K562 (cell line): ENCODE measurements at regions not wholly inside any gene's neighbourhood (a gene's known extent, or its start where the extent isn't known, plus 50 kb on each side); places are given as distances from the start of the nearest gene placed in this dataset.

Source experiments
- ATAC-seq: fragments of 200-7000 bp; cut with Tn5 transposase; 3 replicates; pipeline ENCODE4 v1.9.1; 2020; ENCODE audit warnings: moderate library complexity
- BruUV-seq: library from RNA; stranded (reverse); fragments of 400-500 nt; replicated peaks from 2 replicates; lab custom pipeline; 2021; lab: Mats Ljungman, UMichigan
- CTCF ChIA-PET: fragments of 300-600 bp; formaldehyde crosslinking; extraction: SDS; loops from one replicate; lab custom pipeline; 2021; ENCODE audit warnings: low intra/inter-chr PET ratio; lab: Yijun Ruan, JAX
- POLR2A ChIA-PET: fragments of 300-600, 350-650 bp; sonication (Branson Sonifier 250); formaldehyde crosslinking; extraction: SDS; loops from one replicate; lab custom pipeline; 2021; ENCODE audit warnings: antibody characterized with exemption, inconsistent platforms; lab: Yijun Ruan, JAX
- DNase-seq, 4 experiments: peaks; one replicate each; pipeline versions ENCODE4 v3.0.0 to v3.0.0-alpha.2; 2011 to 2018; ENCODE audit warnings: low spot score in 3 of 4, mixed read lengths in 3 of 4; ENCODE audit errors: extremely low read depth in 1 of 4
- FAIRE-seq: peaks from 2 replicates; lab custom pipeline; 2011; peaks lifted over from hg19 to GRCh38; lab: Jason Lieb, UNC
- H2AFZ ChIP-seq: 2 replicates; pipeline ENCODE4 v1.6.0; 2011; ENCODE audit warnings: low read depth, low read length, control low read depth, inconsistent platforms
- H3K27ac ChIP-seq: fragments of 200-600 bp; 3 replicates; pipeline ENCODE4 v1.8.0; 2011; ENCODE audit warnings: low read depth, mild to moderate bottlenecking, control low read depth, inconsistent platforms, low read length, moderate library complexity, mixed read lengths; ENCODE audit errors: extremely low read depth
- H3K27me3 ChIP-seq, 2 experiments: fragments of 300-600 bp in 1 of 2; 2 replicates in 1 of 2; 3 replicates in 1 of 2; pipeline versions ENCODE4 v1.6.0 to v1.8.0; 2011; ENCODE audit warnings: inconsistent platforms in 2 of 2, low read length in 2 of 2, mild to moderate bottlenecking in 1 of 2, mixed read lengths in 1 of 2, moderate library complexity in 1 of 2; ENCODE audit not compliant: control insufficient read depth in 2 of 2, insufficient read depth in 2 of 2
- H3K36me3 ChIP-seq: fragments of 300-600 bp; 3 replicates; pipeline ENCODE4 v1.8.0; 2011; ENCODE audit warnings: mild to moderate bottlenecking, low read length, inconsistent platforms; ENCODE audit not compliant: control insufficient read depth, insufficient read depth
- H3K4me1 ChIP-seq, 2 experiments: fragments of 200-600 bp in 1 of 2; replicated peaks in 1 of 2; 2 replicates in 1 of 2; 3 replicates in 1 of 2; pipeline versions ENCODE4 v1.5.1 to v1.8.0; 2011; ENCODE audit warnings: inconsistent platforms in 2 of 2, low read length in 2 of 2, mild to moderate bottlenecking in 1 of 2, mixed read lengths in 1 of 2, moderate library complexity in 1 of 2; ENCODE audit not compliant: control insufficient read depth in 2 of 2, insufficient read depth in 2 of 2
- H3K4me2 ChIP-seq: 2 replicates; pipeline ENCODE4 v1.6.1; 2011; ENCODE audit warnings: low read length, control low read depth, inconsistent platforms, mixed read lengths; ENCODE audit not compliant: insufficient read depth
- H3K4me3 ChIP-seq: fragments of 200-600 bp; sonication (generic), shearing (Covaris generic); 2 replicates; pipeline ENCODE4 v1.5.1; 2016; ENCODE audit warnings: control low read depth, inconsistent platforms
- H3K79me2 ChIP-seq: fragments of 200-600 bp; 3 replicates; pipeline ENCODE4 v1.8.0; 2011; ENCODE audit warnings: low read length, inconsistent platforms; ENCODE audit not compliant: control insufficient read depth, insufficient read depth
- H3K9ac ChIP-seq, 2 experiments: 2 replicates each; pipeline versions ENCODE4 v1.6.0 to v1.6.1; 2011; ENCODE audit warnings: low read depth in 2 of 2, low read length in 2 of 2, control low read depth in 1 of 2, inconsistent platforms in 1 of 2, mild to moderate bottlenecking in 1 of 2, mixed read lengths in 1 of 2; ENCODE audit not compliant: insufficient read depth in 1 of 2
- H3K9me1 ChIP-seq: one replicate; pipeline ENCODE4 v1.6.0; 2011; ENCODE audit warnings: inconsistent platforms, mild to moderate bottlenecking, low read length, moderate library complexity; ENCODE audit not compliant: control insufficient read depth, insufficient read depth
- H3K9me3 ChIP-seq: replicated peaks from 2 replicates; pipeline ENCODE4 v1.5.1; 2011; ENCODE audit warnings: low read depth, low read length, inconsistent platforms; ENCODE audit not compliant: control insufficient read depth, insufficient read depth
- H4K20me1 ChIP-seq: replicated peaks from 2 replicates; pipeline ENCODE4 v1.6.1; 2011; ENCODE audit warnings: low read length, inconsistent platforms, mixed read lengths; ENCODE audit not compliant: control insufficient read depth, insufficient read depth
- CBX8 ChIP-seq: fragments of 200-600 bp; sonication (generic); IDR thresholded peaks from 2 replicates; pipeline ENCODE4 v1.6.1; 2012; ENCODE audit warnings: borderline replicate concordance, mixed run types, low read depth, mild to moderate bottlenecking, moderate library complexity, mixed read lengths, low read length, control low read depth, inconsistent platforms; ENCODE audit not compliant: poor library complexity, severe bottlenecking; ENCODE audit errors: extremely low read depth
- ELF4 ChIP-seq: fragments of 450-650 bp; formaldehyde crosslinking; IDR thresholded peaks from 2 replicates; pipeline ENCODE4 v1.4.0; 2022; ENCODE audit warnings: missing genetic modification characterization
- FOXJ2 ChIP-seq: fragments of 200-800 bp; sonication (Bioruptor generic); IDR thresholded peaks from 2 replicates; pipeline ENCODE4 v1.6.1; 2016; ENCODE audit warnings: missing genetic modification characterization, missing compliant biosample characterization
- KHSRP ChIP-seq: fragments of 450-650 bp; IDR thresholded peaks from 2 replicates; pipeline ENCODE4 v1.6.1; 2017
- PCBP1 ChIP-seq: fragments of 200-400 bp; formaldehyde crosslinking; IDR thresholded peaks from 2 replicates; pipeline ENCODE4 v1.6.1; 2018; ENCODE audit warnings: mild to moderate bottlenecking, low read depth, low read length; ENCODE audit not compliant: poor library complexity, severe bottlenecking
- PCBP2 ChIP-seq: fragments of 200-400 bp; formaldehyde crosslinking; IDR thresholded peaks from 2 replicates; pipeline ENCODE4 v1.6.1; 2018; ENCODE audit warnings: low read length, low read depth, mild to moderate bottlenecking, moderate library complexity; ENCODE audit not compliant: poor library complexity, severe bottlenecking
- POLR2B ChIP-seq: fragments of 450-650 bp; IDR thresholded peaks from 2 replicates; pipeline ENCODE4 v1.6.1; 2018; ENCODE audit warnings: low read depth; ENCODE audit not compliant: partially characterized antibody
- POLR3G ChIP-seq: IDR thresholded peaks from 2 replicates; pipeline ENCODE4 v1.6.1; 2011; ENCODE audit not compliant: insufficient read length, insufficient replicate concordance; ENCODE audit errors: extremely low read depth
- PTRF ChIP-seq: fragments of 450-650 bp; IDR thresholded peaks from 2 replicates; pipeline ENCODE4 v1.6.1; 2016; ENCODE audit warnings: mild to moderate bottlenecking, missing genetic modification characterization, missing compliant biosample characterization
- SIX5 ChIP-seq, 2 experiments: IDR thresholded peaks; 2 replicates each; pipeline ENCODE4 v1.6.1; 2011; ENCODE audit warnings: low read length in 2 of 2, borderline replicate concordance in 1 of 2, low read depth in 1 of 2, mild to moderate bottlenecking in 1 of 2, moderate library complexity in 1 of 2; ENCODE audit not compliant: insufficient read depth in 1 of 2
- TRIM24 ChIP-seq, 2 experiments: fragments of 450-650 bp; IDR thresholded peaks; 2 replicates each; pipeline ENCODE4 v1.6.1; 2016
- ZNF551 ChIP-seq: fragments of 250-450 bp; sonication (Bioruptor Pico); IDR thresholded peaks from 2 replicates; pipeline ENCODE4 v1.5.0; 2021; ENCODE audit warnings: mild to moderate bottlenecking, moderate library complexity
- ZNF57 ChIP-seq: fragments of 450-650 bp; formaldehyde crosslinking; IDR thresholded peaks from 2 replicates; pipeline ENCODE4 v1.4.0; 2020; ENCODE audit warnings: mild to moderate bottlenecking, moderate library complexity
- WGBS: fragments of 100-300 bp; shearing (Covaris generic); methylation state at CpG from one replicate; pipeline ENCODE4 v1.1.6; 2016; ENCODE audit warnings: low coverage, mixed read lengths; ENCODE audit not compliant: insufficient coverage; ENCODE audit errors: missing lambda C conversion rate; 5-methylcytosine and 5-hydroxymethylcytosine counted together
- in situ Hi-C: fragments of 300-500 bp; cut with MboI; formaldehyde crosslinking; loops from 4 replicates; pipeline ENCODE4 v1.15.0; 2018; ENCODE audit warnings: inconsistent platforms, mixed read lengths
- intact Hi-C: fragments of 100-400 bp; cut with micrococcal nuclease; formaldehyde crosslinking; loops from 2 replicates; pipeline ENCODE4 v1.14.2; 2022
- TF ChIP-seq, protein P1 (sequence below): fragments of 450-650 bp; IDR thresholded peaks from one replicate; pipeline ENCODE4 v1.6.1; 2018; ENCODE audit warnings: mild to moderate bottlenecking, moderate library complexity; ENCODE audit not compliant: partially characterized antibody
- TF ChIP-seq, protein P2 (sequence below): fragments of 450-650 bp; formaldehyde crosslinking; conservative IDR thresholded peaks from 2 replicates; pipeline ENCODE4 v1.4.0; 2022; ENCODE audit warnings: mild to moderate bottlenecking, missing genetic modification characterization
- TF ChIP-seq, protein P3 (sequence below): fragments of 250-450 bp; sonication (Bioruptor Pico); IDR thresholded peaks from 2 replicates; pipeline ENCODE4 v1.4.0; 2020; ENCODE audit warnings: mild to moderate bottlenecking
- TF ChIP-seq, protein P4 (sequence below): sonication (generic); formaldehyde crosslinking; IDR thresholded peaks from 2 replicates; pipeline ENCODE4 v1.9.0; 2022; ENCODE audit warnings: mild to moderate bottlenecking, missing genetic modification reagents
- TF ChIP-seq, protein P5 (sequence below): sonication (generic); formaldehyde crosslinking; IDR thresholded peaks from 2 replicates; pipeline ENCODE4 v1.8.1; 2022; ENCODE audit warnings: missing genetic modification reagents

DNA sequence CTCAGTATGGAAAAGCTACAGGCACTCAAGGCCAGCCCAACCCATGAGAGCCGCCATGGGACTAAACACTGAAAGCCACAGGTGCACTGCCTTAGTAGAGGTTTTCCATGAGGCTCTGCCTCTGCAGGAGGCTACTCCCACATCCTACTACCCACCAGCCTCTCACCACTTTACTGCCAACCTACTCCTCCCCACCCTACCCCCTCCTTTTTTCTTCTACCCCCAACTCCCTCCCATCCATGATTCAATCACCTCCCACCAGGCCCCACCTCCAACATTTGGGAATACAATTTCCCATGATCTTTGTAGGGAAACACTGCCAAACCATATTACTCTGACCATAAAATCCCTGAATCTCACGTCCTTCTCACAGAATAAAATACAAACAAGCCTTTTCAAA lies 101.6 kb upstream of the CTSV start:
- no TSS peak for BruUV-seq
- TF ChIP-seq PCBP1 (no peak), POLR2B (no peak), ZNF551 (no peak), TRIM24 (IDR thresholded peaks at IDR 0.05) (no peak), KHSRP (no peak), CBX8 (no peak), SIX5 (IDR thresholded peaks at IDR 0.05; ENCODE audit: borderline replicate concordance in 1 of 2, insufficient read depth in 1 of 2, low read depth in 1 of 2, low read length in 2 of 2) (no peak), PCBP2 (no peak), FOXJ2 (tag) (no peak), PTRF (tag) (no peak), POLR3G (no peak), ELF4 (no peak), ZNF57 (CRISPR knock-in tag) (no peak)
- TF ChIP-seq, protein P1, sequence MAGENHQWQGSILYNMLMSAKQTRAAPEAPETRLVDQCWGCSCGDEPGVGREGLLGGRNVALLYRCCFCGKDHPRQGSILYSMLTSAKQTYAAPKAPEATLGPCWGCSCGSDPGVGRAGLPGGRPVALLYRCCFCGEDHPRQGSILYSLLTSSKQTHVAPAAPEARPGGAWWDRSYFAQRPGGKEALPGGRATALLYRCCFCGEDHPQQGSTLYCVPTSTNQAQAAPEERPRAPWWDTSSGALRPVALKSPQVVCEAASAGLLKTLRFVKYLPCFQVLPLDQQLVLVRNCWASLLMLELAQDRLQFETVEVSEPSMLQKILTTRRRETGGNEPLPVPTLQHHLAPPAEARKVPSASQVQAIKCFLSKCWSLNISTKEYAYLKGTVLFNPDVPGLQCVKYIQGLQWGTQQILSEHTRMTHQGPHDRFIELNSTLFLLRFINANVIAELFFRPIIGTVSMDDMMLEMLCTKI = no peak
- TF ChIP-seq, protein P2, sequence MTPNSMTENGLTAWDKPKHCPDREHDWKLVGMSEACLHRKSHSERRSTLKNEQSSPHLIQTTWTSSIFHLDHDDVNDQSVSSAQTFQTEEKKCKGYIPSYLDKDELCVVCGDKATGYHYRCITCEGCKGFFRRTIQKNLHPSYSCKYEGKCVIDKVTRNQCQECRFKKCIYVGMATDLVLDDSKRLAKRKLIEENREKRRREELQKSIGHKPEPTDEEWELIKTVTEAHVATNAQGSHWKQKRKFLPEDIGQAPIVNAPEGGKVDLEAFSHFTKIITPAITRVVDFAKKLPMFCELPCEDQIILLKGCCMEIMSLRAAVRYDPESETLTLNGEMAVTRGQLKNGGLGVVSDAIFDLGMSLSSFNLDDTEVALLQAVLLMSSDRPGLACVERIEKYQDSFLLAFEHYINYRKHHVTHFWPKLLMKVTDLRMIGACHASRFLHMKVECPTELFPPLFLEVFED (CRISPR knock-in tag) = no peak
- TF ChIP-seq, protein P3, sequence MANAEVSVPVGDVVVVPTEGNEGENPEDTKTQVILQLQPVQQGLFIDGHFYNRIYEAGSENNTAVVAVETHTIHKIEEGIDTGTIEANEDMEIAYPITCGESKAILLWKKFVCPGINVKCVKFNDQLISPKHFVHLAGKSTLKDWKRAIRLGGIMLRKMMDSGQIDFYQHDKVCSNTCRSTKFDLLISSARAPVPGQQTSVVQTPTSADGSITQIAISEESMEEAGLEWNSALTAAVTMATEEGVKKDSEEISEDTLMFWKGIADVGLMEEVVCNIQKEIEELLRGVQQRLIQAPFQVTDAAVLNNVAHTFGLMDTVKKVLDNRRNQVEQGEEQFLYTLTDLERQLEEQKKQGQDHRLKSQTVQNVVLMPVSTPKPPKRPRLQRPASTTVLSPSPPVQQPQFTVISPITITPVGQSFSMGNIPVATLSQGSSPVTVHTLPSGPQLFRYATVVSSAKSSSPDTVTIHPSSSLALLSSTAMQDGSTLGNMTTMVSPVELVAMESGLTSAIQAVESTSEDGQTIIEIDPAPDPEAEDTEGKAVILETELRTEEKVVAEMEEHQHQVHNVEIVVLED = no peak
- TF ChIP-seq, protein P4, sequence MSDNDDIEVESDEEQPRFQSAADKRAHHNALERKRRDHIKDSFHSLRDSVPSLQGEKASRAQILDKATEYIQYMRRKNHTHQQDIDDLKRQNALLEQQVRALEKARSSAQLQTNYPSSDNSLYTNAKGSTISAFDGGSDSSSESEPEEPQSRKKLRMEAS (CRISPR knock-in tag) = no peak
- TF ChIP-seq, protein P5, sequence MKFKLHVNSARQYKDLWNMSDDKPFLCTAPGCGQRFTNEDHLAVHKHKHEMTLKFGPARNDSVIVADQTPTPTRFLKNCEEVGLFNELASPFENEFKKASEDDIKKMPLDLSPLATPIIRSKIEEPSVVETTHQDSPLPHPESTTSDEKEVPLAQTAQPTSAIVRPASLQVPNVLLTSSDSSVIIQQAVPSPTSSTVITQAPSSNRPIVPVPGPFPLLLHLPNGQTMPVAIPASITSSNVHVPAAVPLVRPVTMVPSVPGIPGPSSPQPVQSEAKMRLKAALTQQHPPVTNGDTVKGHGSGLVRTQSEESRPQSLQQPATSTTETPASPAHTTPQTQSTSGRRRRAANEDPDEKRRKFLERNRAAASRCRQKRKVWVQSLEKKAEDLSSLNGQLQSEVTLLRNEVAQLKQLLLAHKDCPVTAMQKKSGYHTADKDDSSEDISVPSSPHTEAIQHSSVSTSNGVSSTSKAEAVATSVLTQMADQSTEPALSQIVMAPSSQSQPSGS (CRISPR knock-in tag) = no peak

More for the DNA sequence above, 101.6 kb upstream of the CTSV start:
- no peak overlapping the region for H3K4me3 ChIP-seq
- ChIA-PET POLR2A (no interaction called here), CTCF (no interaction called here)
- H3K4me2 ChIP-seq = no peak overlapping the region
- no peaks in the 10 kb centered on the region for H4K20me1 ChIP-seq
- FAIRE-seq (no peak), DNase-seq (no peak), ATAC-seq (no peak)
- H3K79me2 ChIP-seq = no peaks in the 10 kb centered on the region
- H3K9me3 ChIP-seq = no peaks in the 10 kb centered on the region
- no peak overlapping the region for H2AFZ ChIP-seq
- H3K36me3 ChIP-seq = no peaks in the 10 kb centered on the region
- in situ Hi-C loops (no loop called here), intact Hi-C loops (no loop called here)
- no peaks in the 10 kb centered on the region; a peak in 2 of 5 replicates for H3K4me1 ChIP-seq
- peaks cover 0 to 8% of the 10 kb centered on the region in 2 experiments; a peak in 2 of 5 replicates for H3K27me3 ChIP-seq
- H3K27ac ChIP-seq = no peak overlapping the region
- WGBS = 0% methylated on average over 2 of the region's 2 CpGs
- no peak overlapping the region for H3K9ac ChIP-seq
- H3K9me1 ChIP-seq = no peaks in the 10 kb centered on the region
